PC-9 (cell line): ENCODE measurements at regions not wholly inside any gene's neighbourhood (a gene's known extent, or its start where the extent isn't known, plus 50 kb on each side); places are given as distances from the start of the nearest gene placed in this dataset.
"Not testable (repeated sequence)": the region's sequence is repeated elsewhere in the genome, so short reads cannot be mapped to it uniquely, and the experiment has no call there.

ENCODE experiments used
- BruUV-seq: library from RNA; stranded (reverse); fragments of 400-500 nt; replicated peaks from 2 replicates; lab custom pipeline; 2021; lab: Mats Ljungman, UMichigan
- CTCF ChIA-PET: fragments of 300-600 bp; sonication (Branson Sonifier 250); formaldehyde crosslinking; loops from one replicate; lab custom pipeline; 2022; ENCODE audit warnings: antibody characterized with exemption; lab: Charles Lee
- POLR2A ChIA-PET: fragments of 300-600 bp; sonication (Branson Sonifier 250); formaldehyde crosslinking; loops from one replicate; lab custom pipeline; 2022; ENCODE audit warnings: antibody characterized with exemption; ENCODE audit not compliant: unreplicated experiment; lab: Charles Lee
- DNase-seq, 2 experiments: peaks; one replicate each; pipeline versions ENCODE4 v3.0.0 to v3.0.0-alpha.2; 2015 to 2022; ENCODE audit warnings: mixed read lengths in 1 of 2
- H2AFZ ChIP-seq: fragments of 200-600 bp; sonication (generic); 2 replicates; pipeline ENCODE4 v1.8.1; 2017; ENCODE audit warnings: antibody characterized with exemption
- H3F3A ChIP-seq: fragments of 200-600 bp; sonication (generic); 2 replicates; pipeline ENCODE4 v1.8.1; 2017; ENCODE audit warnings: antibody characterized with exemption, mild to moderate bottlenecking, low read depth; ENCODE audit not compliant: insufficient read depth
- H3K27ac ChIP-seq: fragments of 200-600 bp; sonication (generic); 2 replicates; pipeline ENCODE4 v1.6.1; 2016; ENCODE audit warnings: mixed run types
- H3K27me3 ChIP-seq: fragments of 200-600 bp; sonication (generic); 2 replicates; pipeline ENCODE4 v1.6.1; 2016; ENCODE audit warnings: low read depth, mixed run types; ENCODE audit not compliant: insufficient read depth
- H3K36me3 ChIP-seq: fragments of 200-600 bp; sonication (generic); 2 replicates; pipeline ENCODE4 v1.6.1; 2016; ENCODE audit warnings: low read depth, mixed run types
- H3K4me1 ChIP-seq: fragments of 200-600 bp; sonication (generic); replicated peaks from 2 replicates; pipeline ENCODE4 v1.6.1; 2016; ENCODE audit warnings: mixed run types; ENCODE audit not compliant: insufficient read depth
- H3K4me2 ChIP-seq: fragments of 200-600 bp; sonication (generic); 2 replicates; pipeline ENCODE4 v1.6.1; 2017; ENCODE audit warnings: mixed run types
- H3K4me3 ChIP-seq: fragments of 200-600 bp; sonication (generic); 2 replicates; pipeline ENCODE4 v1.6.1; 2016; ENCODE audit warnings: mixed run types
- H3K79me2 ChIP-seq: fragments of 200-600 bp; sonication (generic); 2 replicates; pipeline ENCODE4 v1.6.1; 2017; ENCODE audit warnings: low read depth, mixed run types
- H3K9me2 ChIP-seq: fragments of 200-600 bp; sonication (generic); 2 replicates; pipeline ENCODE4 v1.8.1; 2017; ENCODE audit warnings: mild to moderate bottlenecking; ENCODE audit not compliant: insufficient read depth
- H3K9me3 ChIP-seq: fragments of 200-600 bp; sonication (generic); 2 replicates; pipeline ENCODE4 v1.8.1; 2016; ENCODE audit warnings: low read depth; ENCODE audit not compliant: insufficient read depth
- H4K20me1 ChIP-seq: fragments of 200-600 bp; sonication (generic); 2 replicates; pipeline ENCODE4 v1.8.1; 2017; ENCODE audit not compliant: insufficient read depth
- EZH2 ChIP-seq: fragments of 200-600 bp; sonication (generic); IDR thresholded peaks from 2 replicates; pipeline ENCODE4 v1.8.0; 2017; ENCODE audit warnings: antibody characterized with exemption, low read depth
- intact Hi-C: fragments of 100-400 bp; cut with micrococcal nuclease; formaldehyde crosslinking; loops from one replicate; pipeline ENCODE4 v1.10.0; 2022; ENCODE audit not compliant: unreplicated experiment
- TF ChIP-seq, protein P1 (sequence below): fragments of 200-600 bp; sonication (generic); conservative IDR thresholded peaks from 2 replicates; pipeline ENCODE4 v1.6.1; 2017; ENCODE audit warnings: mixed run types, antibody characterized with exemption, mild to moderate bottlenecking, moderate library complexity

DNA sequence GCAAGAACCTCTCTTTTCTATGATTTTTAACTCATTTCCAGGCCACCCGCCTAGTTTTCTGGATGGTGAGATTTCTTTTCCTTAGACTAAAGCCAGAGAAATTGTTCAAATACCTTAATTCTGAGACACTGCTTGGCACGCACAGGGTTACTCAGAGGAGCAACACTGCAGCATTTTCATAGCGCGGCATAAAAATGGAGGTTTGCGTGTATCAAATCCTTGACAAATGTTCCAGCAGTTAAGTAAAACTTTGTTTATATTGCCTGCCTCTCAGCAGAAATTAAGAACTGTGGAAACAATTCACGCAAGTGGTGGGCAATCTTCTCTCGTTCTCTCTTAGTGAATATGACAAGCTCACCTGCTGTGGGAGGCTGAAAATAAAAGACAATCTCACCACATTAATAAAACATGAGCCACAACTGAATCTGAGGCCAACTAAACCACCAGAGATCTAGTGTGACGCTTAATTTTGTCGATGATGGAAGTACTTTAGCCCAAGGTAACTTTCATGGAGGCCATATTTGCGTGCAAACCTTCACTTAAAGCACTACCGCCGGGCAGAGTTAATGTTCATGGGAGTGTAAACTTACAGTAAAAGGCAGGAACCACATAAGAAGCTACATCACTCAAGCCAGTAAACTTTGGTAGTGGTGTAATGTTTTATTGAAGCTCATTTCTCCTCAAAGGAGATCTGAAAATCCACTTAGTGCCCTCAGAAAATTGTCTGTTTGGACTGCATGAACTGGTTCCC, 894.8 kb upstream of the EPHA5 start:
- Histone ChIP-seq H4K20me1 (no peaks in the 10 kb centered on the region), H3K27me3 (no peaks in the 10 kb centered on the region), H3K9me3 (no peaks in the 10 kb centered on the region), H3K36me3 (no peaks in the 10 kb centered on the region), H2AFZ (no peak overlapping the region), H3K27ac (no peak overlapping the region), H3F3A (no peaks in the 10 kb centered on the region), H3K4me1 (no peaks in the 10 kb centered on the region), H3K4me3 (no peak overlapping the region), H3K9me2 (no peaks in the 10 kb centered on the region), H3K4me2 (no peak overlapping the region), H3K79me2 (no peaks in the 10 kb centered on the region)
- no peak for DNase-seq
- POLR2A ChIA-PET = interaction anchor here (0.6 to 0.7 kb wide), 2 partner anchors 10 to 1271 kb away, joined by 3 to 4 read pairs; no protein-coding TSS in a partner anchor
- no TSS peak for BruUV-seq
- no peak for TF ChIP-seq EZH2
- TF ChIP-seq, protein P1, sequence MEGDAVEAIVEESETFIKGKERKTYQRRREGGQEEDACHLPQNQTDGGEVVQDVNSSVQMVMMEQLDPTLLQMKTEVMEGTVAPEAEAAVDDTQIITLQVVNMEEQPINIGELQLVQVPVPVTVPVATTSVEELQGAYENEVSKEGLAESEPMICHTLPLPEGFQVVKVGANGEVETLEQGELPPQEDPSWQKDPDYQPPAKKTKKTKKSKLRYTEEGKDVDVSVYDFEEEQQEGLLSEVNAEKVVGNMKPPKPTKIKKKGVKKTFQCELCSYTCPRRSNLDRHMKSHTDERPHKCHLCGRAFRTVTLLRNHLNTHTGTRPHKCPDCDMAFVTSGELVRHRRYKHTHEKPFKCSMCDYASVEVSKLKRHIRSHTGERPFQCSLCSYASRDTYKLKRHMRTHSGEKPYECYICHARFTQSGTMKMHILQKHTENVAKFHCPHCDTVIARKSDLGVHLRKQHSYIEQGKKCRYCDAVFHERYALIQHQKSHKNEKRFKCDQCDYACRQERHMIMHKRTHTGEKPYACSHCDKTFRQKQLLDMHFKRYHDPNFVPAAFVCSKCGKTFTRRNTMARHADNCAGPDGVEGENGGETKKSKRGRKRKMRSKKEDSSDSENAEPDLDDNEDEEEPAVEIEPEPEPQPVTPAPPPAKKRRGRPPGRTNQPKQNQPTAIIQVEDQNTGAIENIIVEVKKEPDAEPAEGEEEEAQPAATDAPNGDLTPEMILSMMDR = no peak
- CTCF ChIA-PET = interaction anchor here (0.6 kb wide), 1 partner anchor 26 kb away, joined by 5 read pairs; no protein-coding TSS in a partner anchor
- intact Hi-C loops = no loop called here

DNA sequence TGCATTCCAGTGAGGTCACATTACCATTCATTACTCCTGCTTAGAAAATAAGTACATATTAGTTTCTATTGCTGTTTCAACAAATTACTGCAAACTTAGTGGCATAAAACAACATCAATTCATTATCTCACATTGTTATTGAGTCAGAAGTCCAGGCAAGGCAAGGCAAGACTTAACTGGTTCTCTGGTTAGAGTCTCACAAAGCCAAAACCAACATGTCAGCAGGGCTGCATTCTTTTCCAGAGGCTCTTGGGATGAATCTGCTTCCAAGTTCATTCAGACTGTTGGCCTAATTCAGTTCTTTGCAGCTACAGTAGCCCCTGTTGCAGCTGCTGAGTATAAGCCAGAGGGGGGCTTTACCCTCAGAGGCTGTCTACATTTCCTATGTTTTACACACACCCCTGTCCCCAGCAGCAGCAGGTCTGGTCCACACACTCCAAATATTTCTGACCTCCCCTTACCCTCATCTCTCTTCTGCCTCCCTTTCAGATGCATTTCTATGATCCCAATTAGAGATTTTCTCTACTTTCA, 892.1 kb upstream of the EPHA5 start:
- no peaks in the 10 kb centered on the region for H3K36me3 ChIP-seq
- no peak overlapping the region for H3K4me2 ChIP-seq
- H3K4me1 ChIP-seq = no peaks in the 10 kb centered on the region
- H2AFZ ChIP-seq = no peak overlapping the region
- no peaks in the 10 kb centered on the region for H3K27me3 ChIP-seq
- CTCF ChIA-PET = no interaction called here
- no peak overlapping the region for H3K4me3 ChIP-seq
- BruUV-seq = no TSS peak
- no peak for DNase-seq
- H3K9me3 ChIP-seq = no peaks in the 10 kb centered on the region
- H3K27ac ChIP-seq = no peak overlapping the region
- H4K20me1 ChIP-seq = no peaks in the 10 kb centered on the region
- POLR2A ChIA-PET = no interaction called here
- TF ChIP-seq EZH2 = no peak
- TF ChIP-seq, protein P1 = no peak
- no peaks in the 10 kb centered on the region for H3K9me2 ChIP-seq
- H3F3A ChIP-seq = no peaks in the 10 kb centered on the region
- intact Hi-C loops = no loop called here
- H3K79me2 ChIP-seq = no peaks in the 10 kb centered on the region

DNA sequence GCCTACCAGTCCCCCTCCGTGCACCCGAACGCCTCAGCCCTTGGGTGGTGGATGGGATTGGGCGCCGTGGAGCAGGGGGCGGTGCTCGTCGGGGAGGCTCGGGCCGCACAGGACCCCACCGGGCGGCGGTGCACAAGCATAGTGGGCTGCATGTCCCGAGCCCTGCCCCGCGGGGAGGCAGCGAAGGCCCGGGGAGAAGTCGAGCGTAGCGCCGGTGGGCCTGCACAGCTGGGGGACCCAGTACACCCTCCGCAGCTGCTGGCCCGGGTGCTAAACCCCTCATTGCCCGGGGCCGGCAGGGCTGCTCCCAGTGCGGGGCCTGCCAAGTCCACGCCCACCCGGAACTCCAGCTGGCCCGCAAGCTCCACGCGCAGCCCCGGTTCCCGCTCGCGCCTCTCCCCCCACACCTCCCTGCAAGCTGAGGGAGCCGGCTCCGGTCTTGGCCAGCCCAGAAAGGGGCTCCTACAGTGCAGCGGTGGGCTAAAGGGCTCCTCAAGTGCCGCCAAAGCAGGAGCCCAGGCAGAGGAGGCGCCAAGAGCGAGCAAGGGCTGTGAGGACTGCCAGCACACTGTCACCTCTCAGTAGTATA, 891.3 kb upstream of the EPHA5 start:
- H3K4me3 ChIP-seq, POLR2A ChIA-PET, CTCF ChIA-PET, H2AFZ ChIP-seq, H3K27me3 ChIP-seq, H3K4me1 ChIP-seq, H4K20me1 ChIP-seq, H3F3A ChIP-seq, intact Hi-C loops, H3K79me2 ChIP-seq, H3K9me3 ChIP-seq, BruUV-seq, H3K36me3 ChIP-seq, DNase-seq, H3K27ac ChIP-seq, H3K9me2 ChIP-seq, H3K4me2 ChIP-seq: not testable (repeated sequence)
